Midbrain (tissue), 1 donor: ENCODE measurements at regions not wholly inside any gene's neighbourhood (a gene's known extent, or its start where the extent isn't known, plus 50 kb on each side); places are given as distances from the start of the nearest gene placed in this dataset.
"Not testable (repeated sequence)": the region's sequence is repeated elsewhere in the genome, so short reads cannot be mapped to it uniquely, and the experiment has no call there.

ENCODE experiments used
- DNase-seq: peaks from one replicate; lab custom pipeline; 2025; lab: John Stamatoyannopoulos, UW

- DNase-seq = no peak
Measured at GRCh38 chrX:150052226-150052625, 113.9 kb upstream of the EOLA2 start.

GRCh38 chrX:150058728-150059127, 120.4 kb upstream of the EOLA2 start:
- no peak for DNase-seq

- no peak for DNase-seq
Measured at GRCh38 chrX:150060406-150060805, 122.1 kb upstream of the EOLA2 start.

- DNase-seq = no peak
Measured at GRCh38 chrX:150062292-150063137, 124.2 kb upstream of the EOLA2 start.

GRCh38 chrX:150063138-150063518, 124.8 kb upstream of the EOLA2 start:
- DNase-seq = no peak

- DNase-seq = no peak
Measured at GRCh38 chrX:150063674-150064073, 125.4 kb upstream of the EOLA2 start.

- no peak for DNase-seq
Measured at GRCh38 chrX:150074175-150074574, 135.9 kb upstream of the EOLA2 start.

GRCh38 chrX:150080497-150080896, 142.2 kb upstream of the EOLA2 start:
- DNase-seq = no peak

- no peak for DNase-seq
Measured at GRCh38 chrX:150081076-150081475, 142.8 kb upstream of the EOLA2 start.

GRCh38 chrX:150084496-150085229, 146.4 kb upstream of the EOLA2 start:
- no peak for DNase-seq

GRCh38 chrX:150085881-150086280, 147.6 kb upstream of the EOLA2 start:
- DNase-seq = no peak

GRCh38 chrX:150086371-150086770, 148.1 kb upstream of the EOLA2 start:
- DNase-seq = no peak

GRCh38 chrX:150087612-150088011, 149.3 kb upstream of the EOLA2 start:
- DNase-seq = no peak

- no peak for DNase-seq
Measured at GRCh38 chrX:150088042-150088441, 149.8 kb upstream of the EOLA2 start.

GRCh38 chrX:150088766-150089518, 150.7 kb upstream of the EOLA2 start:
- DNase-seq = no peak

- not testable (repeated sequence) for DNase-seq
Measured at GRCh38 chrX:150091300-150091699, 153.0 kb upstream of the EOLA2 start.

GRCh38 chrX:150092549-150092948, 154.3 kb upstream of the EOLA2 start:
- no peak for DNase-seq

GRCh38 chrX:150094375-150094774, 156.1 kb upstream of the EOLA2 start:
- DNase-seq = no peak

- no peak for DNase-seq
Measured at GRCh38 chrX:150094996-150095395, 156.7 kb upstream of the EOLA2 start.

- no peak for DNase-seq
Measured at GRCh38 chrX:150099316-150099715, 161.0 kb upstream of the EOLA2 start.

- no peak for DNase-seq
Measured at GRCh38 chrX:150100261-150100660, 162.0 kb upstream of the EOLA2 start.

- DNase-seq = no peak
Measured at GRCh38 chrX:150118476-150118875, 180.2 kb upstream of the EOLA2 start.

GRCh38 chrX:150119323-150119722, 181.0 kb upstream of the EOLA2 start:
- no peak for DNase-seq
